Ishikawa (cell line): ENCODE measurements at regions not wholly inside any gene's neighbourhood (a gene's known extent, or its start where the extent isn't known, plus 50 kb on each side); places are given as distances from the start of the nearest gene placed in this dataset.

Experiments used
- CEBPB ChIP-seq: IDR thresholded peaks from 2 replicates; pipeline ENCODE4 v1.6.1; 2012
- CREB1 ChIP-seq: IDR thresholded peaks from 2 replicates; pipeline ENCODE4 v1.6.1; 2012; ENCODE audit warnings: low read depth
- EGR1 ChIP-seq: IDR thresholded peaks from 2 replicates; pipeline ENCODE4 v1.6.1; 2012
- EP300 ChIP-seq: IDR thresholded peaks from 2 replicates; pipeline ENCODE4 v1.6.1; 2012; ENCODE audit warnings: borderline replicate concordance
- FOXM1 ChIP-seq: IDR thresholded peaks from 2 replicates; pipeline ENCODE4 v1.6.1; 2012; ENCODE audit warnings: low read depth, borderline replicate concordance
- MAX ChIP-seq: IDR thresholded peaks from 2 replicates; pipeline ENCODE4 v1.6.1; 2012
- NFIC ChIP-seq: IDR thresholded peaks from 2 replicates; pipeline ENCODE4 v1.6.1; 2012
- RAD21 ChIP-seq: IDR thresholded peaks from 2 replicates; pipeline ENCODE4 v1.6.1; 2012; ENCODE audit warnings: low read depth
- REST ChIP-seq: IDR thresholded peaks from 2 replicates; pipeline ENCODE4 v1.6.1; 2012; ENCODE audit warnings: low read depth, mild to moderate bottlenecking
- TAF1 ChIP-seq: IDR thresholded peaks from 2 replicates; pipeline ENCODE4 v1.6.1; 2012; ENCODE audit warnings: low read depth, mild to moderate bottlenecking
- TCF12 ChIP-seq: IDR thresholded peaks from 2 replicates; pipeline ENCODE4 v1.6.1; 2012; ENCODE audit warnings: low read depth
- TEAD4 ChIP-seq: IDR thresholded peaks from 2 replicates; pipeline ENCODE4 v1.6.1; 2012
- USF1 ChIP-seq: IDR thresholded peaks from 2 replicates; pipeline ENCODE4 v1.6.1; 2012
- YY1 ChIP-seq: IDR thresholded peaks from 2 replicates; pipeline ENCODE4 v1.6.1; 2012; ENCODE audit warnings: low read depth
- ZBTB7A ChIP-seq: IDR thresholded peaks from 2 replicates; pipeline ENCODE4 v1.6.1; 2012; ENCODE audit warnings: low read depth

- no peak for TF ChIP-seq RAD21
- no peak for TF ChIP-seq CREB1
- no peak for TF ChIP-seq EP300
- no peak for TF ChIP-seq MAX
- TF ChIP-seq TAF1: no peak
- no peak for TF ChIP-seq ZBTB7A
- TF ChIP-seq USF1: no peak
Measured at GRCh38 chr4:155479835-155480234, 103.1 kb upstream of the MAP9 start.

- TF ChIP-seq CREB1 (no peak), TEAD4 (no peak), USF1 (no peak), YY1 (no peak), MAX (no peak), EGR1 (no peak), ZBTB7A (no peak), FOXM1 (no peak)
Measured at GRCh38 chr4:155478336-155478835, 101.6 kb upstream of the MAP9 start.

- no peak for TF ChIP-seq CEBPB
- TF ChIP-seq FOXM1: no peak
- no peak for TF ChIP-seq YY1
- TF ChIP-seq ZBTB7A: no peak
- no peak for TF ChIP-seq REST
- TF ChIP-seq USF1: no peak
- TF ChIP-seq NFIC: no peak
- TF ChIP-seq TAF1: no peak
Measured at GRCh38 chr4:155474758-155475157, 98.0 kb upstream of the MAP9 start.

GRCh38 chr4:155473420-155474095 is 96.8 kb upstream of the MAP9 start:
- no peak for TF ChIP-seq EP300
- TF ChIP-seq EGR1: no peak
- TF ChIP-seq CREB1: no peak
- TF ChIP-seq USF1: no peak
- TF ChIP-seq FOXM1: no peak
- TF ChIP-seq TEAD4: no peak
- TF ChIP-seq YY1: no peak
- TF ChIP-seq TCF12: no peak
- TF ChIP-seq CEBPB: no peak
- no peak for TF ChIP-seq TAF1
- no peak for TF ChIP-seq MAX
- no peak for TF ChIP-seq RAD21
- no peak for TF ChIP-seq ZBTB7A

GRCh38 chr4:155468282-155468681 is 91.5 kb upstream of the MAP9 start:
- TF ChIP-seq CEBPB: no peak
- TF ChIP-seq EP300: no peak
- no peak for TF ChIP-seq FOXM1
- no peak for TF ChIP-seq ZBTB7A

- TF ChIP-seq YY1 (no peak), TAF1 (no peak), RAD21 (no peak), EGR1 (no peak), CEBPB (no peak), CREB1 (no peak), USF1 (no peak), ZBTB7A (no peak), FOXM1 (no peak), MAX (no peak), REST (no peak), EP300 (no peak), TEAD4 (no peak), NFIC (no peak), TCF12 (no peak)
Measured at GRCh38 chr4:155450676-155451075, 73.9 kb upstream of the MAP9 start.
